Loucy (cell line): ENCODE measurements at regions not wholly inside any gene's neighbourhood (a gene's known extent, or its start where the extent isn't known, plus 50 kb on each side); places are given as distances from the start of the nearest gene placed in this dataset.
"Not testable (repeated sequence)": the region's sequence is repeated elsewhere in the genome, so short reads cannot be mapped to it uniquely, and the experiment has no call there.

ENCODE experiments used
- H2AFZ ChIP-seq: fragments of 200-600 bp; sonication (generic); 2 replicates; pipeline ENCODE4 v1.6.0; 2016; ENCODE audit warnings: antibody characterized with exemption, mild to moderate bottlenecking, low read length, moderate library complexity
- H3F3A ChIP-seq: fragments of 200-600 bp; 2 replicates; pipeline ENCODE4 v1.6.0; 2016; ENCODE audit warnings: antibody characterized with exemption, low read depth, mild to moderate bottlenecking
- H3K27me3 ChIP-seq: fragments of 200-600 bp; sonication (generic); 2 replicates; pipeline ENCODE4 v1.6.1; 2014; ENCODE audit warnings: low read length, mild to moderate bottlenecking; ENCODE audit not compliant: insufficient read depth, poor library complexity, severe bottlenecking
- H3K36me3 ChIP-seq: fragments of 200-600 bp; sonication (generic); 2 replicates; pipeline ENCODE4 v1.6.1; 2016; ENCODE audit warnings: low read length; ENCODE audit not compliant: insufficient read depth
- H3K4me1 ChIP-seq: fragments of 200-600 bp; sonication (generic); 2 replicates; pipeline ENCODE4 v1.5.1; 2014; ENCODE audit warnings: low read length, mild to moderate bottlenecking; ENCODE audit not compliant: insufficient read depth, poor library complexity, severe bottlenecking
- H3K4me2 ChIP-seq: fragments of 200-600 bp; sonication (generic); 2 replicates; pipeline ENCODE4 v1.6.0; 2014; ENCODE audit warnings: antibody characterized with exemption, low read length, low read depth, mild to moderate bottlenecking; ENCODE audit not compliant: poor library complexity, severe bottlenecking
- H3K4me3 ChIP-seq: fragments of 200-600 bp; sonication (generic); 2 replicates; pipeline ENCODE4 v1.5.1; 2014; ENCODE audit warnings: low read length, mild to moderate bottlenecking, mixed read lengths; ENCODE audit not compliant: poor library complexity, severe bottlenecking
- H3K79me2 ChIP-seq: fragments of 200-600 bp; sonication (generic); 2 replicates; pipeline ENCODE4 v1.6.1; 2014; ENCODE audit warnings: low read length; ENCODE audit not compliant: insufficient read depth
- H3K9ac ChIP-seq: fragments of 200-600 bp; sonication (generic); 2 replicates; pipeline ENCODE4 v1.6.0; 2014; ENCODE audit warnings: mild to moderate bottlenecking, low read depth, low read length, moderate library complexity; ENCODE audit not compliant: poor library complexity, severe bottlenecking
- H3K9me2 ChIP-seq: fragments of 200-600 bp; sonication (generic); replicated peaks from 2 replicates; pipeline ENCODE4 v1.6.1; 2016; ENCODE audit warnings: low read depth, low read length, mixed read lengths
- H3K9me3 ChIP-seq: fragments of 200-600 bp; sonication (generic); 2 replicates; pipeline ENCODE4 v1.6.1; 2014; ENCODE audit warnings: mild to moderate bottlenecking, antibody characterized with exemption, low read length, low read depth; ENCODE audit not compliant: insufficient read depth
- H4K20me1 ChIP-seq: fragments of 200-600 bp; sonication (generic); 2 replicates; pipeline ENCODE4 v1.6.0; 2014; ENCODE audit warnings: antibody characterized with exemption, low read length, mild to moderate bottlenecking; ENCODE audit not compliant: insufficient read depth, poor library complexity, severe bottlenecking
- CTCF ChIP-seq: fragments of 200-600 bp; sonication (generic); conservative IDR thresholded peaks from 2 replicates; pipeline ENCODE4 v1.5.1; 2014; ENCODE audit warnings: mild to moderate bottlenecking, antibody characterized with exemption, low read length
- EZH2phosphoT487 ChIP-seq: fragments of 200-600 bp; IDR thresholded peaks from 2 replicates; pipeline ENCODE4 v1.6.1; 2018; ENCODE audit warnings: antibody characterized with exemption, mild to moderate bottlenecking, moderate library complexity, borderline replicate concordance

GRCh38 chr5:62900976-62901375 is 322.4 kb downstream of the LRRC70 start:
- Histone ChIP-seq H3K4me2 (no peak overlapping the region), H3K79me2 (no peaks in the 10 kb centered on the region), H3F3A (no peaks in the 10 kb centered on the region), H3K36me3 (no peaks in the 10 kb centered on the region), H3K9ac (no peak overlapping the region), H2AFZ (no peak overlapping the region), H3K4me1 (no peaks in the 10 kb centered on the region), H3K9me3 (no peaks in the 10 kb centered on the region), H3K9me2 (no peaks in the 10 kb centered on the region), H3K4me3 (no peak overlapping the region), H3K27me3 (no peaks in the 10 kb centered on the region), H4K20me1 (no peaks in the 10 kb centered on the region)
- TF ChIP-seq EZH2phosphoT487 = no peak
- TF ChIP-seq CTCF = no peak

- Histone ChIP-seq H4K20me1 (no peaks in the 10 kb centered on the region), H3K4me1 (no peaks in the 10 kb centered on the region), H3K27me3 (no peaks in the 10 kb centered on the region), H3K4me3 (no peak overlapping the region), H3K9me2 (no peaks in the 10 kb centered on the region), H3K4me2 (no peak overlapping the region), H3F3A (no peaks in the 10 kb centered on the region), H3K9me3 (no peaks in the 10 kb centered on the region), H2AFZ (no peak overlapping the region), H3K79me2 (no peaks in the 10 kb centered on the region), H3K9ac (no peak overlapping the region), H3K36me3 (no peaks in the 10 kb centered on the region)
- TF ChIP-seq EZH2phosphoT487 (no peak), CTCF (no peak)
Observed at GRCh38 chr5:62896121-62896893, 317.7 kb downstream of the LRRC70 start.

DNA sequence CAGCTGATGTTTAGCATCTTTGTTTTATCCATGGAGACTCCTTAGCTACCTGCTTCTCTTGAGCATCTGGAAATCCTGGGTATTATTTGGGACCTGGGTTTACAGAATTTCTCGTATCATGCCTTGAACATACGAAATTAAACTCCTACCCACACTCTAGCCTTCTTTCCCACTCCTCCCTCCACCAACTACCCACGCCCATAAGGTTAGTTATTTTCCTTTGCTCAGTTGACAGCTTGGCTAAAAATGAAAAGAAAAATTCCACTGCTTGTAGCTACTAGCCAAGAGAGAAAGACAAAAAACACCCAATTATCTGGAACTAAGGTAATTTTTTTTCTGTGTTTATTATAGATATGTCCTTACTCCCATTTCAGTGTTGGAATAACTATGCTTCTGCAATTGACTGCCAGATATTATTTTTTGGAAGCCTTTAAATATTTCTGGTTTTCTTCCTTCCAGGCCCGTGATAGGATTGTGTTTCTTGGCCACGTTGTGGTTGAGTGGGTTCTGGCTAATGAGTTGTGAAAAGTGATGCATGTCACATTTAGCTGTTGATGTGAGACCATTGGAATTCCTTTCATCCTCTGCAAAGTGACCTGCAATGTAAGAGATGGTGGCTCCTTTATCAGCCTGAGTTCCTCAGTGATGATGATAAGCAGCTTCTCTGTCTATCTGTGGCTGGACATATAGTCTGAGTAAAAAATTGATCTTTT is 308.1 kb downstream of the LRRC70 start:
- TF ChIP-seq CTCF = no peak
- no peak for TF ChIP-seq EZH2phosphoT487
- H3K9me3 ChIP-seq = no peaks in the 10 kb centered on the region

GRCh38 chr5:62837330-62837729 is 258.7 kb downstream of the LRRC70 start:
- H3K9me3 ChIP-seq, H3K4me3 ChIP-seq, H3K27me3 ChIP-seq, H3F3A ChIP-seq, H3K4me2 ChIP-seq, H3K36me3 ChIP-seq, H3K79me2 ChIP-seq, H2AFZ ChIP-seq, H3K9me2 ChIP-seq, H3K4me1 ChIP-seq, H4K20me1 ChIP-seq, H3K9ac ChIP-seq: not testable (repeated sequence)

More for the DNA sequence above, 308.1 kb downstream of the LRRC70 start:
- Histone ChIP-seq H2AFZ (no peak overlapping the region), H3K79me2 (no peaks in the 10 kb centered on the region), H3K9ac (no peak overlapping the region), H3K4me2 (no peak overlapping the region), H3K4me3 (no peak overlapping the region), H3K36me3 (no peaks in the 10 kb centered on the region), H4K20me1 (no peaks in the 10 kb centered on the region), H3F3A (no peaks in the 10 kb centered on the region), H3K4me1 (no peaks in the 10 kb centered on the region), H3K27me3 (no peaks in the 10 kb centered on the region), H3K9me2 (no peaks in the 10 kb centered on the region)
